ENCODE measurements at regions not wholly inside any gene's neighbourhood (a gene's known extent, or its start where the extent isn't known, plus 50 kb on each side); places are given as distances from the start of the nearest gene placed in this dataset.

DNA sequence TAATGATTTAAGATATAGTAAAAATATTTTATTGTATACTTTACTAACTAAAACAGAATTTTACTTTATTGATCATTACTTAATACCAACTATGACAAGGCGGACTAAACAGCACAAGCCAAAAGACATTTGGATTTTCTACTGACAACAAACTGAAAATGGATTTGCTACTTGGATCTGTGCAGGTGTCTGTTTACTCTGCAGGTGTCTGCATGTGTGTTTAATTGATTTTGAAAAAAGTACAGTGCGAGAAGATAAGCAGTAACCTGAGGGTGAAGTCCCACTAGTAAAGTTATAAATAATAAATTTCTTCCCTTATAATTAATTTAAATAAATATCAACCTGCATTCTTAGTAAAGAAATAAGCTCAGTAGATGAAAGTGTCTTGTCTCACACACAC, 696.8 kb upstream of the MBL2 start:
- Histone ChIP-seq H3K36me3 (ENCODE audit: control insufficient read depth, insufficient read depth, low read length) (no peaks in the 10 kb centered on the region), H3K4me3 (ENCODE audit: low read depth, low read length) (no peak overlapping the region), H3K27me3 (ENCODE audit: control insufficient read depth, insufficient read depth, low read length) (no peaks in the 10 kb centered on the region)
- CTCF ChIA-PET = no interaction called here
- no peak for DNase-seq (ENCODE audit: low read depth)
- POLR2A ChIA-PET = no interaction called here
- TF ChIP-seq, protein P1, sequence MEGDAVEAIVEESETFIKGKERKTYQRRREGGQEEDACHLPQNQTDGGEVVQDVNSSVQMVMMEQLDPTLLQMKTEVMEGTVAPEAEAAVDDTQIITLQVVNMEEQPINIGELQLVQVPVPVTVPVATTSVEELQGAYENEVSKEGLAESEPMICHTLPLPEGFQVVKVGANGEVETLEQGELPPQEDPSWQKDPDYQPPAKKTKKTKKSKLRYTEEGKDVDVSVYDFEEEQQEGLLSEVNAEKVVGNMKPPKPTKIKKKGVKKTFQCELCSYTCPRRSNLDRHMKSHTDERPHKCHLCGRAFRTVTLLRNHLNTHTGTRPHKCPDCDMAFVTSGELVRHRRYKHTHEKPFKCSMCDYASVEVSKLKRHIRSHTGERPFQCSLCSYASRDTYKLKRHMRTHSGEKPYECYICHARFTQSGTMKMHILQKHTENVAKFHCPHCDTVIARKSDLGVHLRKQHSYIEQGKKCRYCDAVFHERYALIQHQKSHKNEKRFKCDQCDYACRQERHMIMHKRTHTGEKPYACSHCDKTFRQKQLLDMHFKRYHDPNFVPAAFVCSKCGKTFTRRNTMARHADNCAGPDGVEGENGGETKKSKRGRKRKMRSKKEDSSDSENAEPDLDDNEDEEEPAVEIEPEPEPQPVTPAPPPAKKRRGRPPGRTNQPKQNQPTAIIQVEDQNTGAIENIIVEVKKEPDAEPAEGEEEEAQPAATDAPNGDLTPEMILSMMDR (IDR thresholded peaks at IDR 0.05; ENCODE audit: insufficient read depth, low read depth, low read length) = no peak

DNA sequence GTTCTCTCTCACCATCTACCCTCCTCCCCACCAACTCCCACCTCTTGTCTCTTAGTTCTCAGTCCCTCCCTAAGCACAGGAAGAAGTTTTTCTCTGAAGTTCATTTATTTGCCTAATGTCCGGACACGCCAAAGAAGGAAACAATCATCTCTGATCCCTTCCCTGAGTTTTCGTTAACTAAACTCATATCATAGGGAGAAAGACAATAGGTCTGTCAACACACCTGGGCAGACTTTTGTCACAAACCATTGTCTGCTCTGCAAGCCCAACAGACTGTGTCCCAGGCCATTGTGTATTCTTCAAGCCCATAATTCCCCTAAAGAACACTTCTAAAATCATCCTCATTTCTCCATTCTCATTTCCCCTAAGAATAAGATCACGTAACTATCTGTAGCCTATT, 691.0 kb upstream of the MBL2 start:
- no peaks in the 10 kb centered on the region for H3K36me3 ChIP-seq (ENCODE audit: control insufficient read depth, insufficient read depth, low read length)
- TF ChIP-seq, protein P1 (IDR thresholded peaks at IDR 0.05; ENCODE audit: insufficient read depth, low read depth, low read length) = no peak
- CTCF ChIA-PET = no interaction called here
- H3K27me3 ChIP-seq (ENCODE audit: control insufficient read depth, insufficient read depth, low read length) = no peaks in the 10 kb centered on the region
- POLR2A ChIA-PET = no interaction called here
- DNase-seq (ENCODE audit: low read depth) = no peak
- no peak overlapping the region for H3K4me3 ChIP-seq (ENCODE audit: low read depth, low read length)

DNA sequence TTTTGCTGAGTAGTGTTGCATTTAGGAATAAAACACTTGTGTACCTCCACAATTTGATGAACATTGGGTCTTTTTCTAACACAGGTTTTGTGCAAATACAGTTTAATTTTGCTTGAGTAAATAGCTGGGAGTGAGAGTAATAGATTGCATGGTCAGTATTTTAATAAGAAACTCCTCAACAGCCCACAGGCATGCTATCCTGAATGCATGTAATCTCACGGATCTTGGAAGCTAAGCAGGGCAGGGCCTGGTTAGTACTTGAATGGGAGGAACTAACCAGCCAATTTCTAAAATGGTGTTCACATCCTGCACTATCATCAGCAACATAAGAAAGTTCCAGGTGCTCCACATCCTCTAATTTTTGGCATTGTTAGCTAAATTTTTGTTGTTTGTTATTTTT, 685.4 kb upstream of the MBL2 start:
- ChIA-PET CTCF (no interaction called here), POLR2A (no interaction called here)
- DNase-seq (ENCODE audit: low read depth) = no peak
- Histone ChIP-seq H3K36me3 (ENCODE audit: control insufficient read depth, insufficient read depth, low read length) (no peaks in the 10 kb centered on the region), H3K27me3 (ENCODE audit: control insufficient read depth, insufficient read depth, low read length) (no peaks in the 10 kb centered on the region), H3K4me3 (ENCODE audit: low read depth, low read length) (no peak overlapping the region)
- TF ChIP-seq, protein P1 (IDR thresholded peaks at IDR 0.05; ENCODE audit: insufficient read depth, low read depth, low read length) = no peak

DNA sequence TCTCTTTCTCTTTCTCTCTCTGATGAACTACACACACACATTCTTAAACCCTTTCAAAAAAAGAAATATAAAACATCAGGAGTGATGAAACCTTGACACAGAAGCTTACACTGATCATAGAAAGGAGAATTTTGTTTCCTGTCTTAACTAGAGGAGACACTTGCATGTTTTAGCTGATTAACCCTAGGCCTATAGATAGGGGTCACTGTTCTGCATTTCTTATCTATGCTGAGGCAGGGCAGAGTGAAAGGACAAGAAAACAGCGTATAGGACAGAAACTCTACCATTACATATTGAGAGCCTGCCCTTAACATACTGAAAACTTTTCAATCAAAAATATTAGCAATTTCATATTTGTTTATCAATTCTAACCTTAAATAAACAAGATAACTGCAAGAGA, 680.6 kb upstream of the MBL2 start:
- ChIA-PET POLR2A (no interaction called here), CTCF (no interaction called here)
- H3K4me3 ChIP-seq (ENCODE audit: low read depth, low read length) = no peak overlapping the region
- no peaks in the 10 kb centered on the region for H3K27me3 ChIP-seq (ENCODE audit: control insufficient read depth, insufficient read depth, low read length)
- H3K36me3 ChIP-seq (ENCODE audit: control insufficient read depth, insufficient read depth, low read length) = no peaks in the 10 kb centered on the region
- no peak for DNase-seq (ENCODE audit: low read depth)
- TF ChIP-seq, protein P1 (IDR thresholded peaks at IDR 0.05; ENCODE audit: insufficient read depth, low read depth, low read length) = no peak

DNA sequence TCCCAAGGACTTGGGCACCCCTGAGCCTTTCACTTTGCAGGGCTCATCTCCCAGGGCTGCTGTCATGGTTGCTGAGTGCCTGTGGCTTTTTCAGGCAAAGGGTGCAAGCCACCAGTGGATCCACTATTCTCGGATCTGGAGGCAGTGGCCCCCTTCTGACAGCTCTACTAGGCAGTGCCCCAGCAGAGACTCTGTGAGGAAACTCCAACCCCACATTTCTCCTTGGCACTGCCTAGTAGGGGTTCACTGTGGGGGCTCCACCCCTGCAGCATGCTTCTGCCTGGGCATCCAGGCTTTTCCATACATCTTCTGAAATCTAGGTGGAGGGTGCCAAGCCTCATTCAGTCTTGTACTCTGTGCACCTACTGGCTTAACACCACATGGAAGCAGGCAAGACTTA, 675.0 kb upstream of the MBL2 start:
- Histone ChIP-seq H3K36me3 (ENCODE audit: control insufficient read depth, insufficient read depth, low read length) (no peaks in the 10 kb centered on the region), H3K27me3 (ENCODE audit: control insufficient read depth, insufficient read depth, low read length) (no peaks in the 10 kb centered on the region), H3K4me3 (ENCODE audit: low read depth, low read length) (no peak overlapping the region)
- POLR2A ChIA-PET = no interaction called here
- no peak for DNase-seq (ENCODE audit: low read depth)
- CTCF ChIA-PET = no interaction called here
- TF ChIP-seq, protein P1 (IDR thresholded peaks at IDR 0.05; ENCODE audit: insufficient read depth, low read depth, low read length) = no peak
